Calu3 (cell line): ENCODE measurements at regions not wholly inside any gene's neighbourhood (a gene's known extent, or its start where the extent isn't known, plus 50 kb on each side); places are given as distances from the start of the nearest gene placed in this dataset.

Source experiments
- BruUV-seq: library from RNA; stranded (reverse); fragments of 400-500 nt; replicated peaks from 2 replicates; lab custom pipeline; 2021; lab: Mats Ljungman, UMichigan
- CTCF ChIA-PET: fragments of 300-600 bp; sonication (Branson Sonifier 250); formaldehyde crosslinking; loops from one replicate; lab custom pipeline; 2022; ENCODE audit warnings: antibody characterized with exemption; lab: Charles Lee
- DNase-seq: peaks from one replicate; pipeline ENCODE4 v3.0.0; 2022
- H3K27ac Mint-ChIP-seq: one replicate; pipeline ENCODE4 v1.8.0; 2022; ENCODE audit warnings: mixed read lengths; ENCODE audit not compliant: unreplicated experiment
- H3K27me3 Mint-ChIP-seq: one replicate; pipeline ENCODE4 v1.8.0; 2022; ENCODE audit warnings: mixed read lengths; ENCODE audit not compliant: unreplicated experiment
- H3K36me3 Mint-ChIP-seq: one replicate; pipeline ENCODE4 v1.8.0; 2022; ENCODE audit warnings: mild to moderate bottlenecking, moderate library complexity, mixed read lengths; ENCODE audit not compliant: insufficient read depth, unreplicated experiment
- H3K4me1 Mint-ChIP-seq: one replicate; pipeline ENCODE4 v1.8.0; 2022; ENCODE audit warnings: mild to moderate bottlenecking, low read depth, mixed read lengths; ENCODE audit not compliant: unreplicated experiment
- H3K4me3 Mint-ChIP-seq: one replicate; pipeline ENCODE4 v1.8.0; 2022; ENCODE audit warnings: mild to moderate bottlenecking, low read depth, moderate library complexity, mixed read lengths; ENCODE audit not compliant: unreplicated experiment
- H3K9me3 Mint-ChIP-seq: one replicate; pipeline ENCODE4 v1.8.0; 2022; ENCODE audit warnings: low read depth, mixed read lengths; ENCODE audit not compliant: unreplicated experiment
- CTCF ChIP-seq: fragments of 200-600 bp; IDR thresholded peaks from one replicate; pipeline ENCODE4 v1.8.0; 2022; ENCODE audit warnings: antibody characterized with exemption; ENCODE audit not compliant: unreplicated experiment
- intact Hi-C: fragments of 100-400 bp; cut with micrococcal nuclease; formaldehyde crosslinking; loops from one replicate; pipeline ENCODE4 v1.10.0; 2022; ENCODE audit not compliant: unreplicated experiment

GRCh38 chr11:119996556-119996955 is 141.4 kb downstream of the TRIM29 start:
- TF ChIP-seq CTCF, result no peak
- no peak overlapping the region for H3K4me3 Mint-ChIP-seq
- H3K9me3 Mint-ChIP-seq, result peaks cover 3% of the 10 kb centered on the region
- no peaks in the 10 kb centered on the region for H3K36me3 Mint-ChIP-seq
- intact Hi-C loops, result no loop called here
- CTCF ChIA-PET, result no interaction called here
- BruUV-seq, result no TSS peak
- no peak overlapping the region for H3K27ac Mint-ChIP-seq
- peaks cover 8% of the 10 kb centered on the region for H3K4me1 Mint-ChIP-seq
- DNase-seq, result no peak
- peaks cover 24% of the 10 kb centered on the region for H3K27me3 Mint-ChIP-seq

- H3K4me3 Mint-ChIP-seq, result no peak overlapping the region
- H3K27me3 Mint-ChIP-seq, result peaks cover 30% of the 10 kb centered on the region
- BruUV-seq, result no TSS peak
- peak; percentile 21 for TF ChIP-seq CTCF
- CTCF ChIA-PET, result no interaction called here
- no peaks in the 10 kb centered on the region for H3K36me3 Mint-ChIP-seq
- H3K4me1 Mint-ChIP-seq, result peaks cover 8% of the 10 kb centered on the region
- peaks cover 3% of the 10 kb centered on the region for H3K9me3 Mint-ChIP-seq
- H3K27ac Mint-ChIP-seq, result no peak overlapping the region
- DNase-seq, result no peak
- intact Hi-C loops, result no loop called here
These were observed 142.0 kb downstream of the TRIM29 start for GRCh38 chr11:119995730-119996491.

GRCh38 chr11:119993722-119994121 is 144.2 kb downstream of the TRIM29 start:
- TF ChIP-seq CTCF, result no peak
- Mint-ChIP-seq H3K4me1 (no peaks in the 10 kb centered on the region), H3K4me3 (no peak overlapping the region), H3K27me3 (peaks cover 52% of the 10 kb centered on the region), H3K27ac (no peak overlapping the region), H3K36me3 (no peaks in the 10 kb centered on the region), H3K9me3 (no peaks in the 10 kb centered on the region)
- intact Hi-C loops, result no loop called here
- CTCF ChIA-PET, result no interaction called here
- BruUV-seq, result no TSS peak
- no peak for DNase-seq

GRCh38 chr11:119992171-119993051 is 145.5 kb downstream of the TRIM29 start:
- no peak overlapping the region for H3K4me3 Mint-ChIP-seq
- H3K9me3 Mint-ChIP-seq, result no peaks in the 10 kb centered on the region
- no peak for DNase-seq
- intact Hi-C loops, result no loop called here
- TF ChIP-seq CTCF, result no peak
- no peaks in the 10 kb centered on the region for H3K4me1 Mint-ChIP-seq
- peaks cover 65% of the 10 kb centered on the region for H3K27me3 Mint-ChIP-seq
- H3K27ac Mint-ChIP-seq, result no peak overlapping the region
- no peaks in the 10 kb centered on the region for H3K36me3 Mint-ChIP-seq
- BruUV-seq, result no TSS peak
- CTCF ChIA-PET, result no interaction called here
